IMR-90 (cell line): ENCODE measurements at regions not wholly inside any gene's neighbourhood (a gene's known extent, or its start where the extent isn't known, plus 50 kb on each side); places are given as distances from the start of the nearest gene placed in this dataset.

ENCODE experiments used
- ATAC-seq: fragments of 200-7000 bp; cut with Tn5 transposase; 2 replicates; pipeline ENCODE4 v1.9.1; 2020; ENCODE audit warnings: low read depth, mild to moderate bottlenecking, moderate library complexity
- BruUV-seq: library from RNA; stranded (reverse); fragments of 400-500 nt; replicated peaks from 2 replicates; lab custom pipeline; 2021; lab: Mats Ljungman, UMichigan
- CTCF ChIA-PET: fragments of 300-600 bp; formaldehyde crosslinking; extraction: SDS; loops from one replicate; lab custom pipeline; 2021; ENCODE audit warnings: antibody characterized with exemption; lab: Yijun Ruan, JAX
- POLR2A ChIA-PET: fragments of 300-600 bp; sonication (Branson Sonifier 250); formaldehyde crosslinking; loops from one replicate; lab custom pipeline; 2022; ENCODE audit warnings: antibody characterized with exemption; ENCODE audit not compliant: unreplicated experiment; lab: Charles Lee
- DNase-seq: peaks from one replicate; pipeline ENCODE4 v3.0.0; 2013
- H2AFZ ChIP-seq: replicated peaks from 2 replicates; pipeline ENCODE3; 2013; ENCODE audit warnings: low read length, mild to moderate bottlenecking; ENCODE audit not compliant: poor library complexity
- H2AK5ac ChIP-seq: 2 replicates; pipeline ENCODE4 v1.6.1; 2013; ENCODE audit warnings: low read depth, low read length, inconsistent platforms
- H2AK9ac ChIP-seq: replicated peaks from 2 replicates; pipeline ENCODE3; 2013; ENCODE audit warnings: mild to moderate bottlenecking, low read depth, low read length, moderate library complexity; ENCODE audit not compliant: poor library complexity
- H2BK120ac ChIP-seq: 2 replicates; pipeline ENCODE4 v1.6.1; 2013; ENCODE audit warnings: low read depth, low read length, inconsistent platforms
- H2BK15ac ChIP-seq: 3 replicates; pipeline ENCODE4 v1.6.1; 2013; ENCODE audit warnings: low read depth, low read length, inconsistent platforms
- H2BK20ac ChIP-seq: 2 replicates; pipeline ENCODE4 v1.6.1; 2013; ENCODE audit warnings: low read depth, mild to moderate bottlenecking, inconsistent platforms, low read length, moderate library complexity
- H2BK5ac ChIP-seq: 2 replicates; pipeline ENCODE4 v1.6.1; 2013; ENCODE audit warnings: mild to moderate bottlenecking, low read depth, low read length, inconsistent platforms; ENCODE audit not compliant: poor library complexity, severe bottlenecking
- H3K14ac ChIP-seq: replicated peaks from 2 replicates; pipeline ENCODE4 v1.6.1; 2013; ENCODE audit warnings: low read depth, low read length, inconsistent platforms
- H3K18ac ChIP-seq: 2 replicates; pipeline ENCODE4 v1.6.1; 2013; ENCODE audit warnings: low read depth, low read length, control low read depth
- H3K23ac ChIP-seq: 2 replicates; pipeline ENCODE4 v1.6.1; 2013; ENCODE audit warnings: low read depth, low read length, inconsistent platforms
- H3K27ac ChIP-seq: 2 replicates; pipeline ENCODE4 v1.5.1; 2013; ENCODE audit warnings: mild to moderate bottlenecking, control low read depth, low read length; ENCODE audit not compliant: insufficient read depth
- H3K27me3 ChIP-seq: 2 replicates; pipeline ENCODE4 v1.6.1; 2013; ENCODE audit warnings: low read length; ENCODE audit not compliant: control insufficient read depth, insufficient read depth
- H3K36me3 ChIP-seq: 2 replicates; pipeline ENCODE4 v1.6.1; 2013; ENCODE audit warnings: low read length, mixed read lengths; ENCODE audit not compliant: control insufficient read depth, insufficient read depth
- H3K4ac ChIP-seq: 2 replicates; pipeline ENCODE4 v1.6.1; 2013; ENCODE audit warnings: low read depth, low read length, inconsistent platforms
- H3K4me1 ChIP-seq: 2 replicates; pipeline ENCODE4 v1.6.1; 2013; ENCODE audit warnings: low read length, mixed read lengths; ENCODE audit not compliant: control insufficient read depth, insufficient read depth
- H3K4me2 ChIP-seq: 2 replicates; pipeline ENCODE4 v1.6.1; 2013; ENCODE audit warnings: low read depth, mild to moderate bottlenecking, control low read depth, low read length, moderate library complexity
- H3K4me3 ChIP-seq: 2 replicates; pipeline ENCODE4 v1.5.1; 2013; ENCODE audit warnings: low read depth, mild to moderate bottlenecking, control low read depth, low read length, moderate library complexity; ENCODE audit not compliant: insufficient read depth
- H3K56ac ChIP-seq: 2 replicates; pipeline ENCODE4 v1.6.1; 2013; ENCODE audit warnings: low read length, inconsistent platforms; ENCODE audit not compliant: insufficient read depth; ENCODE audit errors: extremely low read depth
- H3K79me1 ChIP-seq, 2 experiments: 2 replicates each; pipeline ENCODE4 v1.6.1; 2013; ENCODE audit warnings: low read length in 2 of 2, inconsistent platforms in 1 of 2, low read depth in 1 of 2
- H3K9ac ChIP-seq: 2 replicates; pipeline ENCODE4 v1.6.1; 2013; ENCODE audit warnings: low read depth, low read length, control low read depth
- H3K9me1 ChIP-seq: 2 replicates; pipeline ENCODE4 v1.6.1; 2013; ENCODE audit warnings: low read length, inconsistent platforms; ENCODE audit not compliant: insufficient read depth
- H3K9me3 ChIP-seq: 2 replicates; pipeline ENCODE4 v1.6.1; 2013; ENCODE audit warnings: low read length; ENCODE audit not compliant: control insufficient read depth, insufficient read depth
- H4K20me1 ChIP-seq: 2 replicates; pipeline ENCODE4 v1.6.1; 2013; ENCODE audit warnings: low read length, inconsistent platforms; ENCODE audit not compliant: insufficient read depth
- H4K5ac ChIP-seq: 2 replicates; pipeline ENCODE4 v1.6.1; 2013; ENCODE audit warnings: mild to moderate bottlenecking, low read depth, low read length, control low read depth
- H4K8ac ChIP-seq, 2 experiments: 2 replicates each; pipeline ENCODE4 v1.6.1; 2013; ENCODE audit warnings: low read depth in 2 of 2, low read length in 2 of 2, control low read depth in 1 of 2, inconsistent platforms in 1 of 2
- H4K91ac ChIP-seq: 2 replicates; pipeline ENCODE4 v1.6.1; 2013; ENCODE audit warnings: low read depth, low read length, inconsistent platforms; ENCODE audit not compliant: insufficient read depth
- BHLHE40 ChIP-seq: fragments of 150-350 bp; IDR thresholded peaks from 2 replicates; pipeline ENCODE4 v1.6.1; 2016; ENCODE audit warnings: mild to moderate bottlenecking, low read depth, low read length
- CTCF ChIP-seq: conservative IDR thresholded peaks from 2 replicates; pipeline ENCODE4 v1.5.1; 2012; ENCODE audit warnings: mild to moderate bottlenecking, low read depth, low read length, improper control_type of control experiment
- ELK1 ChIP-seq: fragments of 150-350 bp; IDR thresholded peaks from 2 replicates; pipeline ENCODE4 v1.6.1; 2016; ENCODE audit warnings: low read depth, mild to moderate bottlenecking, low read length, moderate library complexity, borderline replicate concordance
- MAFK ChIP-seq: IDR thresholded peaks from 2 replicates; pipeline ENCODE4 v1.6.1; 2012; ENCODE audit warnings: low read depth, low read length, improper control_type of control experiment
- RCOR1 ChIP-seq: IDR thresholded peaks from 2 replicates; pipeline ENCODE4 v1.6.1; 2012; ENCODE audit warnings: mild to moderate bottlenecking, low read length, improper control_type of control experiment; ENCODE audit not compliant: insufficient replicate concordance
- SMC3 ChIP-seq: fragments of 150-350 bp; IDR thresholded peaks from 2 replicates; pipeline ENCODE4 v1.6.1; 2016; ENCODE audit warnings: low read depth, mild to moderate bottlenecking, antibody characterized with exemption, low read length, moderate library complexity
- USF2 ChIP-seq: fragments of 150-350 bp; IDR thresholded peaks from 2 replicates; pipeline ENCODE4 v1.6.1; 2017; ENCODE audit warnings: mild to moderate bottlenecking, antibody characterized with exemption, low read length, low read depth
- WGBS, 2 experiments: methylation state at CpG; one replicate each; pipeline versions ENCODE4 v1.1.5 to v1.1.7; 2013; ENCODE audit warnings: missing lambda C conversion rate in 2 of 2; ENCODE audit not compliant: insufficient read length in 1 of 2; ENCODE audit errors: extremely low coverage in 2 of 2; 5-methylcytosine and 5-hydroxymethylcytosine counted together
- dilution Hi-C: fragments of 300-500 bp; cut with HindIII; formaldehyde crosslinking; loops from one replicate; pipeline ENCODE4 v1.14.3; 2018; ENCODE audit warnings: low sequenced_read_pairs; ENCODE audit not compliant: unreplicated experiment
- in situ Hi-C: fragments of 300-500 bp; cut with MboI; formaldehyde crosslinking; loops from 3 replicates; pipeline ENCODE4 v1.14.3; 2019; ENCODE audit warnings: low sequenced_read_pairs, inconsistent platforms, mixed read lengths
- intact Hi-C: fragments of 100-400 bp; cut with micrococcal nuclease; formaldehyde crosslinking; loops from 2 replicates; pipeline ENCODE4 v1.10.0; 2022

- Histone ChIP-seq H3K27ac (no peak overlapping the region), H3K79me1 (no peaks in the 10 kb centered on the region; a peak in 1 of 4 replicates), H4K20me1 (no peaks in the 10 kb centered on the region), H3K9ac (no peak overlapping the region), H4K91ac (no peak overlapping the region), H3K9me3 (no peaks in the 10 kb centered on the region), H2AFZ (peak overlapping the region; percentile 14), H3K27me3 (no peaks in the 10 kb centered on the region), H3K4ac (no peak overlapping the region), H3K4me2 (no peak overlapping the region), H3K23ac (no peak overlapping the region), H2BK15ac (no peak overlapping the region), H4K5ac (no peak overlapping the region), H3K9me1 (no peaks in the 10 kb centered on the region), H3K56ac (no peak overlapping the region), H4K8ac (no peak overlapping the region), H2AK9ac (no peak overlapping the region), H2BK5ac (no peak overlapping the region), H3K18ac (no peak overlapping the region), H3K4me1 (no peaks in the 10 kb centered on the region), H3K4me3 (no peak overlapping the region), H2BK20ac (no peak overlapping the region), H3K14ac (no peak overlapping the region), H2AK5ac (no peak overlapping the region), H2BK120ac (no peak overlapping the region), H3K36me3 (no peaks in the 10 kb centered on the region)
- dilution Hi-C loops, result no loop called here
- intact Hi-C loops, result no loop called here
- TF ChIP-seq USF2 (no peak), CTCF (no peak), BHLHE40 (no peak), ELK1 (no peak), RCOR1 (no peak), SMC3 (no peak), MAFK (no peak)
- in situ Hi-C loops, result no loop called here
- ChIA-PET POLR2A (no interaction called here), CTCF (no interaction called here)
- DNase-seq (no peak), ATAC-seq (no peak)
- BruUV-seq, result no TSS peak
- WGBS, 2 experiments, result 64% methylated on average over 3 of the region's 5 CpGs; no CpG with 5 or more reads in 1 of the 2 experiments
Observed at GRCh38 chr4:31005037-31005436, 284.9 kb downstream of the PCDH7 start.
